NCI-H2227 (cell line): ENCODE measurements at regions not wholly inside any gene's neighbourhood (a gene's known extent, or its start where the extent isn't known, plus 50 kb on each side); places are given as distances from the start of the nearest gene placed in this dataset.
"Not testable (repeated sequence)": the region's sequence is repeated elsewhere in the genome, so short reads cannot be mapped to it uniquely, and the experiment has no call there.

Experiments used
- DNase-seq: peaks from one replicate; lab custom pipeline; 2025; ENCODE audit not compliant: unreplicated experiment; lab: John Stamatoyannopoulos, UW

DNA sequence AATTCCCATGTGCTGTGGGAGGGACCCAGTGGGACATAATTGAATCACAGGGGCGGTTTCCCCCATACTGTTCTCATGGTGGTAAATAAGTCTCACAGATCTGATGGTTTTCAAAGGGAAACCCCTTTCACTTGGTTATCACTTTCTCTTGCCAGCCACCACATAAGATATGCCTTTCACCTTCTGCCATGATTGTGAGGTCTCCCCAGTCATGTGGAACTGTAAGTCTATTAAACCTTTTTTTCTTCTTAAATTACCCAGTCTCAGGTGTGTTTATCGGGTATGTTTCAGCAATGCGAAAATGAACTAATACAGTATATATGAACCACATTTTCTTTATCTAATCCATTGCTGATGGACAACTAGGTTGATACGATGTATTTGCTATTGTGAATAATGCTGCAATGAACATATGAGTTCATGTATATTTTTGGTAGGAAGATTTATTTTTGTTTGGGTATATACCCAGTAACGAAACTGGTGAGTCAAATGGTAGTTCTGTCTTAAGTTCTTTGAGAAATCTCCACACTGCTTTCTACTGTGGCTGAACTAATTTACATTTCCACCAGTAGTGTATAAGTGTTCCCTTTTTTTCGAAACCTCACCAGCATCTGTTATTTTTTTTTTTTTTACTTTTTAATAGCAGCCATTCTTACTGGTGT, 70.0 kb upstream of the HGF start:
- DNase-seq, result no peak

DNA sequence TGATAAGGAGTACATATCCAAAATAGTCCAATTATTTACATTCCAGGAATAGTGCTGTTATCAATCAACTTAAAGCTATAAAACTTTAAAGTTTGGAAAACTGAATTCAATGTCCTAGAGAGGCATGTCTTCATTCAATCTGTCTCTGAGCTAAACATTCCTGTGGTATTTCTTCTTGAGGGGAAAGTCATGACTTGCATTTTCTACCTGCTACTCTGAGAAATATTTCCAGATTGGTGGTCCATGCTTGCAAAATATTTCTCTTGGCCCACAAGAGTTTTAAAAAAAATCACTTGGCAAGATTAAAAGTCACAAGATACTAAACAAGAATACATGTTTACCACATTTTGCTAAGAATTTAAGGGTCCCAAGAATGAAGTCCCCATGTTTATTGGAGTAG, 63.6 kb upstream of the HGF start:
- no peak for DNase-seq

DNA sequence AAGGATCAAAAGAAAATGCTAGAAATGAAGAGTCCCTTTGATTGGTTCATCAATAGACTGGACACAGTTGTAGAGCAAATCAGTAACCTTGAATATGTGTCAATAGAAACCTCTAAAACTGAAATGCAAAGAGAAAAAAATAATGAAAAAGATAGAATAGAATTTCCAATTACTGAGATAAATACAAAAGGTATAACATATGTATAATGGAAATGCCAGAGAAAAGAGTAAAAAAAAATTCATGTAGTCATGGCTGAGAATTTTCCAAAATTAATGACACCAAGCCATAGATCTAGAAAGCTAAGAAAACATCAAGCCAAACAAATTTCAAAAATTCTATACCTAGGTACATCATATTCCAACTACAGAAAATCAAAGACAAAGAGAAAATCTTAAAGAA, 62.0 kb upstream of the HGF start:
- no peak for DNase-seq

DNA sequence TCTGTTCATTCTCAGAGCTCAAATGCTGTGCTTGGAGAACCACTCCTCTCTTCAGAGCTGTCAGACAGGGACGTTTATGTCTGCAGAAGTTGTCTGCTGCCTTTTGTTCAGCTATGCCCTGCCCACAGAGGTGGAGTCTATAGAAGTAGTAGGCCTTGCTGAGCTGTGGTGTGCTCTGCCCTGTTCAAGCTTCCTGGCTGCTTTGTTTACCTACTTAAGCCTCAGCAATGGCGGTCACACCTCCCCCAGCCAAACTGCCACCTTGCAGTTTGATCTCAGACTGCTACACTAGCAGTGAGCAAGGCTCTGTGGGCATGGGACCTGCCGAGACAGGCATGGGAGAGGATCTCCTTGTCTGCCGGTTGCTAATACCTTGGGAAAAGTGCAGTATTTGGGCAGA, 59.7 kb upstream of the HGF start:
- DNase-seq, result not testable (repeated sequence)

DNA sequence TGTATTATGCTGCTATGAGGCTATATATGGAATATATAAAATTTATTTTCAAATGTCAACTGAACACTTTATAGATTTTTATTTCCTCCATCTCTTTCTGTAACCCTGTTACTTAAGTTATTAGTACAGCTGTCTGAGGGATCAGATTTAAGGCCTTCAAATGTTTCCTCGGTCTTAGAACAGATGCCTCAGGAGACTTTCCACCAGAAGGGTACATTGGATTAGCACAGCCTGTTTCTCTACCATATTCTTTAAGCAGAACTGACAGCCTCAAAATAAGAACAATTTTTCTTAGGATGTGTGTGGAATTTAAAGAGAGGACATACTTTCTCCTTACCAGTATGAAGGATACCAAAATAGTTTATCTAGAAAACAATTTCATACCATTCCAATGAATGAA, 53.0 kb upstream of the HGF start:
- no peak for DNase-seq

DNA sequence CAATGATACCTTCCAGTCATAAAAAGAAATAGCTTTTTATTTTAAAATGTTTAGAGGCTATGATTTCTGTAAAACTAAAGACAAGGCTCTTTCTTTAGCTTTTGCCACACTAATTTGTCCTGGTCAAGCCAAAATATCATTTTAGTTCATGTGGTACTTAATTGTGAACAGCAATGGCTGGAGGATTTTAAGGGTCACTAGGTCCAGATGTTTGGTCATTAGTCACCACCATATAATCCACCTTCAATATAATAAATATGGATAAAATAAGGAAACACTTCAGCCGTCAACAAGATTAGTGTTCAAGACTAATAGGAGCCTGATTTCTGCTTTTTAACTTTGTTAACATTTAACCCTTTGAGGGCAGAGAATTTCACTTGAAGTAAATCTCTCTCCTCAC, 50.0 kb upstream of the HGF start:
- DNase-seq, result no peak
